Astrocyte (in vitro differentiated cells and primary cell): ENCODE measurements at regions not wholly inside any gene's neighbourhood (a gene's known extent, or its start where the extent isn't known, plus 50 kb on each side); places are given as distances from the start of the nearest gene placed in this dataset.
A peak's percentile ranks its signal among the peaks of the same experiment; 100 is the strongest.

Experiments used
- DNase-seq: peaks from one replicate; pipeline ENCODE4 v3.0.0-alpha.2; 2010; ENCODE audit warnings: low read depth
- FAIRE-seq: peaks from 2 replicates; lab custom pipeline; 2011; peaks lifted over from hg19 to GRCh38; lab: Jason Lieb, UNC
- H2AFZ ChIP-seq: 2 replicates; pipeline ENCODE4 v1.6.0; 2012; ENCODE audit warnings: low read depth, low read length, inconsistent platforms
- H3K27ac ChIP-seq: 2 replicates; pipeline ENCODE4 v1.5.1; 2011; ENCODE audit warnings: low read depth, low read length, inconsistent platforms
- H3K27me3 ChIP-seq: 2 replicates; pipeline ENCODE4 v1.6.0; 2011; ENCODE audit warnings: low read length, inconsistent platforms; ENCODE audit not compliant: insufficient read depth
- H3K36me3 ChIP-seq: 2 replicates; pipeline ENCODE4 v1.5.1; 2011; ENCODE audit warnings: low read length, inconsistent platforms; ENCODE audit not compliant: insufficient read depth
- H3K4me1 ChIP-seq: 2 replicates; pipeline ENCODE4 v1.5.1; 2011; ENCODE audit warnings: low read length, inconsistent platforms; ENCODE audit not compliant: insufficient read depth
- H3K4me2 ChIP-seq: 2 replicates; pipeline ENCODE4 v1.6.0; 2012; ENCODE audit warnings: low read length, inconsistent platforms
- H3K4me3 ChIP-seq: 2 replicates; pipeline ENCODE4 v1.5.1; 2011; ENCODE audit warnings: low read depth, mild to moderate bottlenecking, low read length, inconsistent platforms; ENCODE audit not compliant: insufficient read depth
- H3K79me2 ChIP-seq: 2 replicates; pipeline ENCODE4 v1.6.0; 2012; ENCODE audit warnings: mild to moderate bottlenecking, low read length, inconsistent platforms; ENCODE audit not compliant: insufficient read depth
- H3K9ac ChIP-seq: 2 replicates; pipeline ENCODE4 v1.6.0; 2012; ENCODE audit warnings: mild to moderate bottlenecking, low read length, inconsistent platforms
- H3K9me3 ChIP-seq: 2 replicates; pipeline ENCODE4 v1.5.1; 2012; ENCODE audit warnings: low read depth, mild to moderate bottlenecking, low read length, inconsistent platforms; ENCODE audit not compliant: insufficient read depth
- H4K20me1 ChIP-seq: 2 replicates; pipeline ENCODE4 v1.6.0; 2012; ENCODE audit warnings: low read length, inconsistent platforms; ENCODE audit not compliant: insufficient read depth
- H3K27ac Mint-ChIP-seq: one replicate; pipeline ENCODE4 v1.8.0; 2021; ENCODE audit warnings: mild to moderate bottlenecking, mixed read lengths; ENCODE audit not compliant: unreplicated experiment
- H3K27me3 Mint-ChIP-seq: one replicate; pipeline ENCODE4 v1.8.0; 2021; ENCODE audit warnings: low read depth, mixed read lengths; ENCODE audit not compliant: unreplicated experiment
- H3K36me3 Mint-ChIP-seq: one replicate; pipeline ENCODE4 v1.8.0; 2021; ENCODE audit warnings: low read depth, mixed read lengths; ENCODE audit not compliant: unreplicated experiment
- H3K4me1 Mint-ChIP-seq: one replicate; pipeline ENCODE4 v1.8.0; 2021; ENCODE audit warnings: low read depth, mixed read lengths; ENCODE audit not compliant: unreplicated experiment
- H3K4me3 Mint-ChIP-seq: one replicate; pipeline ENCODE4 v1.8.0; 2021; ENCODE audit warnings: mild to moderate bottlenecking, moderate library complexity, mixed read lengths; ENCODE audit not compliant: unreplicated experiment
- H3K9me3 Mint-ChIP-seq: one replicate; pipeline ENCODE4 v1.8.0; 2021; ENCODE audit warnings: mild to moderate bottlenecking, mixed read lengths; ENCODE audit not compliant: unreplicated experiment
- CTCF ChIP-seq: IDR thresholded peaks from 2 replicates; pipeline ENCODE4 v1.5.1; 2011; ENCODE audit warnings: low read depth, mild to moderate bottlenecking, inconsistent platforms, low read length, moderate library complexity; ENCODE audit not compliant: insufficient read depth
- EZH2 ChIP-seq: IDR thresholded peaks from 2 replicates; pipeline ENCODE4 v1.6.1; 2012; ENCODE audit warnings: mild to moderate bottlenecking, low read length, inconsistent platforms; ENCODE audit not compliant: insufficient read depth

- FAIRE-seq = no peak
- peaks cover 27% of the 10 kb centered on the region for H3K36me3 Mint-ChIP-seq
- peaks cover 22% of the 10 kb centered on the region for H3K4me1 Mint-ChIP-seq
- Histone ChIP-seq H3K4me1 (peaks cover 6% of the 10 kb centered on the region), H2AFZ (no peak overlapping the region), H3K4me2 (no peak overlapping the region), H3K4me3 (no peak overlapping the region), H3K27me3 (peaks cover 4% of the 10 kb centered on the region), H3K9ac (no peak overlapping the region), H3K79me2 (no peaks in the 10 kb centered on the region), H3K36me3 (no peaks in the 10 kb centered on the region), H4K20me1 (no peaks in the 10 kb centered on the region), H3K9me3 (no peaks in the 10 kb centered on the region), H3K27ac (no peak overlapping the region)
- peak overlapping the region; percentile 63 for H3K27ac Mint-ChIP-seq
- no peaks in the 10 kb centered on the region for H3K27me3 Mint-ChIP-seq
- H3K4me3 Mint-ChIP-seq = no peak overlapping the region
- H3K9me3 Mint-ChIP-seq = peaks cover 3% of the 10 kb centered on the region
- TF ChIP-seq EZH2 (no peak), CTCF (no peak)
- peak; percentile 34 for DNase-seq
Measured at GRCh38 chr5:168227001-168227400, 64.4 kb upstream of the WWC1 start.

- Histone ChIP-seq H3K27ac (no peak overlapping the region), H3K4me3 (no peak overlapping the region), H3K9me3 (no peaks in the 10 kb centered on the region), H4K20me1 (no peaks in the 10 kb centered on the region), H2AFZ (no peak overlapping the region), H3K27me3 (no peaks in the 10 kb centered on the region), H3K79me2 (no peaks in the 10 kb centered on the region), H3K9ac (no peak overlapping the region), H3K4me2 (no peak overlapping the region), H3K4me1 (peaks cover 6% of the 10 kb centered on the region), H3K36me3 (no peaks in the 10 kb centered on the region)
- no peak overlapping the region for H3K4me3 Mint-ChIP-seq
- DNase-seq = peak; percentile 49
- H3K9me3 Mint-ChIP-seq = peaks cover 3% of the 10 kb centered on the region
- no peak for FAIRE-seq
- TF ChIP-seq CTCF = no peak
- TF ChIP-seq EZH2 = no peak
- H3K4me1 Mint-ChIP-seq = peaks cover 22% of the 10 kb centered on the region
- peaks cover 25% of the 10 kb centered on the region for H3K36me3 Mint-ChIP-seq
- H3K27me3 Mint-ChIP-seq = no peaks in the 10 kb centered on the region
- H3K27ac Mint-ChIP-seq = peak overlapping the region; percentile 17
Measured at GRCh38 chr5:168227973-168228615, 63.4 kb upstream of the WWC1 start.

GRCh38 chr5:168228668-168229067 lies 62.8 kb upstream of the WWC1 start:
- DNase-seq (no peak), FAIRE-seq (no peak)
- H3K36me3 ChIP-seq = no peaks in the 10 kb centered on the region
- H3K4me1 ChIP-seq = peaks cover 6% of the 10 kb centered on the region
- no peak overlapping the region for H2AFZ ChIP-seq
- Mint-ChIP-seq H3K4me3 (no peak overlapping the region), H3K4me1 (peaks cover 27% of the 10 kb centered on the region), H3K27ac (no peak overlapping the region), H3K9me3 (peaks cover 3% of the 10 kb centered on the region), H3K27me3 (no peaks in the 10 kb centered on the region), H3K36me3 (peaks cover 28% of the 10 kb centered on the region)
- no peaks in the 10 kb centered on the region for H3K27me3 ChIP-seq
- H3K9me3 ChIP-seq = no peaks in the 10 kb centered on the region
- no peak overlapping the region for H3K27ac ChIP-seq
- TF ChIP-seq CTCF = no peak
- TF ChIP-seq EZH2 = no peak
- no peaks in the 10 kb centered on the region for H4K20me1 ChIP-seq
- no peak overlapping the region for H3K4me3 ChIP-seq
- H3K4me2 ChIP-seq = no peak overlapping the region
- no peaks in the 10 kb centered on the region for H3K79me2 ChIP-seq
- H3K9ac ChIP-seq = no peak overlapping the region
